ENCODE measurements at regions not wholly inside any gene's neighbourhood (a gene's known extent, or its start where the extent isn't known, plus 50 kb on each side); places are given as distances from the start of the nearest gene placed in this dataset.

GRCh38 chr17:51425773-51426172 is 165.4 kb downstream of the UTP18 start:
- no peak for TF ChIP-seq POLR2A (IDR thresholded peaks at IDR 0.05)
- TF ChIP-seq, protein P1, sequence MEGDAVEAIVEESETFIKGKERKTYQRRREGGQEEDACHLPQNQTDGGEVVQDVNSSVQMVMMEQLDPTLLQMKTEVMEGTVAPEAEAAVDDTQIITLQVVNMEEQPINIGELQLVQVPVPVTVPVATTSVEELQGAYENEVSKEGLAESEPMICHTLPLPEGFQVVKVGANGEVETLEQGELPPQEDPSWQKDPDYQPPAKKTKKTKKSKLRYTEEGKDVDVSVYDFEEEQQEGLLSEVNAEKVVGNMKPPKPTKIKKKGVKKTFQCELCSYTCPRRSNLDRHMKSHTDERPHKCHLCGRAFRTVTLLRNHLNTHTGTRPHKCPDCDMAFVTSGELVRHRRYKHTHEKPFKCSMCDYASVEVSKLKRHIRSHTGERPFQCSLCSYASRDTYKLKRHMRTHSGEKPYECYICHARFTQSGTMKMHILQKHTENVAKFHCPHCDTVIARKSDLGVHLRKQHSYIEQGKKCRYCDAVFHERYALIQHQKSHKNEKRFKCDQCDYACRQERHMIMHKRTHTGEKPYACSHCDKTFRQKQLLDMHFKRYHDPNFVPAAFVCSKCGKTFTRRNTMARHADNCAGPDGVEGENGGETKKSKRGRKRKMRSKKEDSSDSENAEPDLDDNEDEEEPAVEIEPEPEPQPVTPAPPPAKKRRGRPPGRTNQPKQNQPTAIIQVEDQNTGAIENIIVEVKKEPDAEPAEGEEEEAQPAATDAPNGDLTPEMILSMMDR (IDR thresholded peaks at IDR 0.05 in 4 of 5, conservative IDR thresholded peaks at IDR 0.05 in 1 of 5) = no peak
